Peyer's patch (tissue), 4 donors: ENCODE measurements at regions not wholly inside any gene's neighbourhood (a gene's known extent, or its start where the extent isn't known, plus 50 kb on each side); places are given as distances from the start of the nearest gene placed in this dataset.

Experiments
- DNase-seq, 3 donors: peaks; one replicate each; pipeline ENCODE4 v3.0.0-alpha.2; 2017 to 2019
- H3K27ac ChIP-seq, 4 donors: fragments of 200-600 bp; sonication (generic); one replicate each; pipeline ENCODE4 v1.5.1; 2016 to 2019
- H3K27me3 ChIP-seq, 2 donors: fragments of 200-600 bp; sonication (generic); one replicate each; pipeline ENCODE4 v1.5.1; 2019
- H3K36me3 ChIP-seq, 3 donors: fragments of 200-600 bp; sonication (generic); one replicate each; pipeline ENCODE4 v1.5.1; 2016 to 2019
- H3K4me1 ChIP-seq, 4 donors: fragments of 200-600 bp; sonication (generic); one replicate each; pipeline ENCODE4 v1.5.1; 2016 to 2019
- H3K4me3 ChIP-seq, 4 donors: fragments of 200-600 bp; sonication (generic); 1 replicate in 3 of 4; 2 replicates in 1 of 4; pipeline ENCODE4 v1.5.1; 2016 to 2019; ENCODE audit warnings: mild to moderate bottlenecking in 1 of 4
- H3K9me3 ChIP-seq, 4 donors: fragments of 200-600 bp; sonication (generic); one replicate each; pipeline ENCODE4 v1.5.1; 2016 to 2019; ENCODE audit warnings: mild to moderate bottlenecking in 1 of 4
- CTCF ChIP-seq, 6 experiments: fragments of 450-650 bp in 4 of 6; fragments of 200-600 bp in 2 of 6; sonication (generic) in 1 of 6; IDR thresholded peaks; one replicate each; pipeline ENCODE4 v1.5.1; 2017 to 2019; ENCODE audit warnings: antibody characterized with exemption in 6 of 6, mild to moderate bottlenecking in 3 of 6, moderate library complexity in 1 of 6
- POLR2A ChIP-seq, 2 donors: fragments of 450-650 bp; IDR thresholded peaks; one replicate each; pipeline ENCODE4 v1.5.1; 2017; ENCODE audit warnings: antibody characterized with exemption in 2 of 2, mild to moderate bottlenecking in 2 of 2, moderate library complexity in 2 of 2

GRCh38 chr10:89954787-89955566, 253.6 kb downstream of the KIF20B start:
- Histone ChIP-seq H3K27me3 (no peaks in the 10 kb centered on the region), H3K36me3 (no peaks in the 10 kb centered on the region), H3K9me3 (no peaks in the 10 kb centered on the region), H3K4me1 (no peaks in the 10 kb centered on the region), H3K4me3 (no peak overlapping the region), H3K27ac (no peak overlapping the region)
- TF ChIP-seq CTCF (IDR thresholded peaks at IDR 0.05) = peak in 1 of 6 experiments; percentile 24
- no peak for TF ChIP-seq POLR2A (IDR thresholded peaks at IDR 0.05)
- DNase-seq = no peak

- H3K36me3 ChIP-seq = no peaks in the 10 kb centered on the region
- H3K4me1 ChIP-seq = no peaks in the 10 kb centered on the region
- no peak overlapping the region for H3K27ac ChIP-seq
- no peak overlapping the region for H3K4me3 ChIP-seq
- no peak for DNase-seq
- H3K9me3 ChIP-seq = no peaks in the 10 kb centered on the region
- H3K27me3 ChIP-seq = no peaks in the 10 kb centered on the region
- no peak for TF ChIP-seq CTCF (IDR thresholded peaks at IDR 0.05)
- no peak for TF ChIP-seq POLR2A (IDR thresholded peaks at IDR 0.05)
Observed at GRCh38 chr10:89959433-89960110, 258.2 kb downstream of the KIF20B start.

- Histone ChIP-seq H3K27me3 (no peaks in the 10 kb centered on the region), H3K27ac (no peak overlapping the region), H3K4me1 (no peaks in the 10 kb centered on the region), H3K9me3 (no peaks in the 10 kb centered on the region), H3K4me3 (no peak overlapping the region), H3K36me3 (no peaks in the 10 kb centered on the region)
- DNase-seq = no peak
- TF ChIP-seq POLR2A (IDR thresholded peaks at IDR 0.05) (no peak), CTCF (IDR thresholded peaks at IDR 0.05) (no peak)
Observed at GRCh38 chr10:89963451-89964102, 262.2 kb downstream of the KIF20B start.

- Histone ChIP-seq H3K4me3 (no peak overlapping the region), H3K27me3 (no peaks in the 10 kb centered on the region), H3K36me3 (no peaks in the 10 kb centered on the region), H3K27ac (no peak overlapping the region), H3K4me1 (no peaks in the 10 kb centered on the region), H3K9me3 (no peaks in the 10 kb centered on the region)
- TF ChIP-seq POLR2A (IDR thresholded peaks at IDR 0.05) (no peak), CTCF (IDR thresholded peaks at IDR 0.05) (no peak)
- no peak for DNase-seq
Observed at GRCh38 chr10:89966211-89966610, 264.8 kb downstream of the KIF20B start.

GRCh38 chr10:89973326-89973725, 271.9 kb downstream of the KIF20B start:
- no peak for DNase-seq
- Histone ChIP-seq H3K4me1 (no peaks in the 10 kb centered on the region), H3K36me3 (no peaks in the 10 kb centered on the region), H3K27me3 (no peaks in the 10 kb centered on the region), H3K27ac (no peak overlapping the region), H3K4me3 (no peak overlapping the region), H3K9me3 (no peaks in the 10 kb centered on the region)
- TF ChIP-seq POLR2A (IDR thresholded peaks at IDR 0.05) (no peak), CTCF (IDR thresholded peaks at IDR 0.05) (no peak)
